IMR-90 (cell line): ENCODE measurements at regions not wholly inside any gene's neighbourhood (a gene's known extent, or its start where the extent isn't known, plus 50 kb on each side); places are given as distances from the start of the nearest gene placed in this dataset.

Experiments used
- ATAC-seq: fragments of 200-7000 bp; cut with Tn5 transposase; 2 replicates; pipeline ENCODE4 v1.9.1; 2020; ENCODE audit warnings: low read depth, mild to moderate bottlenecking, moderate library complexity
- BruUV-seq: library from RNA; stranded (reverse); fragments of 400-500 nt; replicated peaks from 2 replicates; lab custom pipeline; 2021; lab: Mats Ljungman, UMichigan
- CTCF ChIA-PET: fragments of 300-600 bp; formaldehyde crosslinking; extraction: SDS; loops from one replicate; lab custom pipeline; 2021; ENCODE audit warnings: antibody characterized with exemption; lab: Yijun Ruan, JAX
- POLR2A ChIA-PET: fragments of 300-600 bp; sonication (Branson Sonifier 250); formaldehyde crosslinking; loops from one replicate; lab custom pipeline; 2022; ENCODE audit warnings: antibody characterized with exemption; ENCODE audit not compliant: unreplicated experiment; lab: Charles Lee
- DNase-seq: peaks from one replicate; pipeline ENCODE4 v3.0.0; 2013
- H2AFZ ChIP-seq: replicated peaks from 2 replicates; pipeline ENCODE3; 2013; ENCODE audit warnings: low read length, mild to moderate bottlenecking; ENCODE audit not compliant: poor library complexity
- H2AK5ac ChIP-seq: 2 replicates; pipeline ENCODE4 v1.6.1; 2013; ENCODE audit warnings: low read depth, low read length, inconsistent platforms
- H2AK9ac ChIP-seq: replicated peaks from 2 replicates; pipeline ENCODE3; 2013; ENCODE audit warnings: mild to moderate bottlenecking, low read depth, low read length, moderate library complexity; ENCODE audit not compliant: poor library complexity
- H2BK120ac ChIP-seq: 2 replicates; pipeline ENCODE4 v1.6.1; 2013; ENCODE audit warnings: low read depth, low read length, inconsistent platforms
- H2BK15ac ChIP-seq: 3 replicates; pipeline ENCODE4 v1.6.1; 2013; ENCODE audit warnings: low read depth, low read length, inconsistent platforms
- H2BK20ac ChIP-seq: 2 replicates; pipeline ENCODE4 v1.6.1; 2013; ENCODE audit warnings: low read depth, mild to moderate bottlenecking, inconsistent platforms, low read length, moderate library complexity
- H2BK5ac ChIP-seq: 2 replicates; pipeline ENCODE4 v1.6.1; 2013; ENCODE audit warnings: mild to moderate bottlenecking, low read depth, low read length, inconsistent platforms; ENCODE audit not compliant: poor library complexity, severe bottlenecking
- H3K14ac ChIP-seq: replicated peaks from 2 replicates; pipeline ENCODE4 v1.6.1; 2013; ENCODE audit warnings: low read depth, low read length, inconsistent platforms
- H3K18ac ChIP-seq: 2 replicates; pipeline ENCODE4 v1.6.1; 2013; ENCODE audit warnings: low read depth, low read length, control low read depth
- H3K23ac ChIP-seq: 2 replicates; pipeline ENCODE4 v1.6.1; 2013; ENCODE audit warnings: low read depth, low read length, inconsistent platforms
- H3K27ac ChIP-seq: 2 replicates; pipeline ENCODE4 v1.5.1; 2013; ENCODE audit warnings: mild to moderate bottlenecking, control low read depth, low read length; ENCODE audit not compliant: insufficient read depth
- H3K27me3 ChIP-seq: 2 replicates; pipeline ENCODE4 v1.6.1; 2013; ENCODE audit warnings: low read length; ENCODE audit not compliant: control insufficient read depth, insufficient read depth
- H3K36me3 ChIP-seq: 2 replicates; pipeline ENCODE4 v1.6.1; 2013; ENCODE audit warnings: low read length, mixed read lengths; ENCODE audit not compliant: control insufficient read depth, insufficient read depth
- H3K4ac ChIP-seq: 2 replicates; pipeline ENCODE4 v1.6.1; 2013; ENCODE audit warnings: low read depth, low read length, inconsistent platforms
- H3K4me1 ChIP-seq: 2 replicates; pipeline ENCODE4 v1.6.1; 2013; ENCODE audit warnings: low read length, mixed read lengths; ENCODE audit not compliant: control insufficient read depth, insufficient read depth
- H3K4me2 ChIP-seq: 2 replicates; pipeline ENCODE4 v1.6.1; 2013; ENCODE audit warnings: low read depth, mild to moderate bottlenecking, control low read depth, low read length, moderate library complexity
- H3K4me3 ChIP-seq: 2 replicates; pipeline ENCODE4 v1.5.1; 2013; ENCODE audit warnings: low read depth, mild to moderate bottlenecking, control low read depth, low read length, moderate library complexity; ENCODE audit not compliant: insufficient read depth
- H3K56ac ChIP-seq: 2 replicates; pipeline ENCODE4 v1.6.1; 2013; ENCODE audit warnings: low read length, inconsistent platforms; ENCODE audit not compliant: insufficient read depth; ENCODE audit errors: extremely low read depth
- H3K79me1 ChIP-seq, 2 experiments: 2 replicates each; pipeline ENCODE4 v1.6.1; 2013; ENCODE audit warnings: low read length in 2 of 2, inconsistent platforms in 1 of 2, low read depth in 1 of 2
- H3K9ac ChIP-seq: 2 replicates; pipeline ENCODE4 v1.6.1; 2013; ENCODE audit warnings: low read depth, low read length, control low read depth
- H3K9me1 ChIP-seq: 2 replicates; pipeline ENCODE4 v1.6.1; 2013; ENCODE audit warnings: low read length, inconsistent platforms; ENCODE audit not compliant: insufficient read depth
- H3K9me3 ChIP-seq: 2 replicates; pipeline ENCODE4 v1.6.1; 2013; ENCODE audit warnings: low read length; ENCODE audit not compliant: control insufficient read depth, insufficient read depth
- H4K20me1 ChIP-seq: 2 replicates; pipeline ENCODE4 v1.6.1; 2013; ENCODE audit warnings: low read length, inconsistent platforms; ENCODE audit not compliant: insufficient read depth
- H4K5ac ChIP-seq: 2 replicates; pipeline ENCODE4 v1.6.1; 2013; ENCODE audit warnings: mild to moderate bottlenecking, low read depth, low read length, control low read depth
- H4K8ac ChIP-seq, 2 experiments: 2 replicates each; pipeline ENCODE4 v1.6.1; 2013; ENCODE audit warnings: low read depth in 2 of 2, low read length in 2 of 2, control low read depth in 1 of 2, inconsistent platforms in 1 of 2
- H4K91ac ChIP-seq: 2 replicates; pipeline ENCODE4 v1.6.1; 2013; ENCODE audit warnings: low read depth, low read length, inconsistent platforms; ENCODE audit not compliant: insufficient read depth
- BHLHE40 ChIP-seq: fragments of 150-350 bp; IDR thresholded peaks from 2 replicates; pipeline ENCODE4 v1.6.1; 2016; ENCODE audit warnings: mild to moderate bottlenecking, low read depth, low read length
- CHD1 ChIP-seq: IDR thresholded peaks from 2 replicates; pipeline ENCODE4 v1.6.1; 2012; ENCODE audit warnings: low read depth, low read length, improper control_type of control experiment
- MAFK ChIP-seq: IDR thresholded peaks from 2 replicates; pipeline ENCODE4 v1.6.1; 2012; ENCODE audit warnings: low read depth, low read length, improper control_type of control experiment
- MAZ ChIP-seq: IDR thresholded peaks from 2 replicates; pipeline ENCODE4 v1.6.1; 2012; ENCODE audit warnings: low read depth, mild to moderate bottlenecking, low read length, improper control_type of control experiment, moderate library complexity, borderline replicate concordance
- MXI1 ChIP-seq: IDR thresholded peaks from 2 replicates; pipeline ENCODE4 v1.6.1; 2012; ENCODE audit warnings: low read depth, mild to moderate bottlenecking, low read length, moderate library complexity, borderline replicate concordance
- NFE2L2 ChIP-seq: fragments of 150-350 bp; IDR thresholded peaks from 2 replicates; pipeline ENCODE4 v1.6.1; 2016; ENCODE audit warnings: low read depth, mild to moderate bottlenecking, low read length
- POLR2A ChIP-seq: IDR thresholded peaks from 2 replicates; pipeline ENCODE4 v1.6.1; 2012; ENCODE audit warnings: mild to moderate bottlenecking, low read depth, low read length
- RAD21 ChIP-seq: IDR thresholded peaks from 2 replicates; pipeline ENCODE4 v1.6.1; 2012; ENCODE audit warnings: low read length, improper control_type of control experiment
- RCOR1 ChIP-seq: IDR thresholded peaks from 2 replicates; pipeline ENCODE4 v1.6.1; 2012; ENCODE audit warnings: mild to moderate bottlenecking, low read length, improper control_type of control experiment; ENCODE audit not compliant: insufficient replicate concordance
- RFX5 ChIP-seq: IDR thresholded peaks from 2 replicates; pipeline ENCODE4 v1.8.0; 2012; ENCODE audit warnings: low read depth, mild to moderate bottlenecking, low read length, moderate library complexity
- SMC3 ChIP-seq: fragments of 150-350 bp; IDR thresholded peaks from 2 replicates; pipeline ENCODE4 v1.6.1; 2016; ENCODE audit warnings: low read depth, mild to moderate bottlenecking, antibody characterized with exemption, low read length, moderate library complexity
- WGBS, 2 experiments: methylation state at CpG; one replicate each; pipeline versions ENCODE4 v1.1.5 to v1.1.7; 2013; ENCODE audit warnings: missing lambda C conversion rate in 2 of 2; ENCODE audit not compliant: insufficient read length in 1 of 2; ENCODE audit errors: extremely low coverage in 2 of 2; 5-methylcytosine and 5-hydroxymethylcytosine counted together
- dilution Hi-C: fragments of 300-500 bp; cut with HindIII; formaldehyde crosslinking; loops from one replicate; pipeline ENCODE4 v1.14.3; 2018; ENCODE audit warnings: low sequenced_read_pairs; ENCODE audit not compliant: unreplicated experiment
- in situ Hi-C: fragments of 300-500 bp; cut with MboI; formaldehyde crosslinking; loops from 3 replicates; pipeline ENCODE4 v1.14.3; 2019; ENCODE audit warnings: low sequenced_read_pairs, inconsistent platforms, mixed read lengths
- intact Hi-C: fragments of 100-400 bp; cut with micrococcal nuclease; formaldehyde crosslinking; loops from 2 replicates; pipeline ENCODE4 v1.10.0; 2022
- TF ChIP-seq, protein P1 (sequence below): conservative IDR thresholded peaks from 2 replicates; pipeline ENCODE4 v1.5.1; 2012; ENCODE audit warnings: mild to moderate bottlenecking, low read depth, low read length, improper control_type of control experiment

DNA sequence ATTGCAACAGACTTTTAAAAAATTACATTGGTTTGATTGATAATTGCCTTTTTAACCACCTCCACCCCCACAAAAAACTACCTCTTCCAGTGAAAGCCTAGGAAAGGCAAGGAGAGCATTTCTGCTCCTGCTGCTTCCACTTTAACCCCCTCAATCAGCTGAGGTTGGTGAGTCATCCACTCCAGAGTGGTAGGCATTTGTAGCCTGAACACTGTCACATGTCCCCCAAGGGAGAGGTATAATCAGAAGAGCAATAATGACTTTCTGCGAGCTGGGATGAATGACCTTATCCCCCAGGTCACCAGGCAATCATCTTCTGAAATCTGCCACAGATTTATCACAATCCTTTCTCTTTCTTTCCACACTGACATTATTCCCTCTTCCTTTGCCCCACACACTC lies 126.6 kb upstream of the CAMK1G start:
- Histone ChIP-seq H3K27me3 (no peaks in the 10 kb centered on the region), H3K23ac (no peak overlapping the region), H3K79me1 (no peaks in the 10 kb centered on the region), H2AK5ac (no peak overlapping the region), H3K4me1 (no peaks in the 10 kb centered on the region), H3K4me3 (no peak overlapping the region), H3K9ac (no peak overlapping the region), H3K18ac (no peak overlapping the region), H4K20me1 (no peaks in the 10 kb centered on the region), H3K36me3 (no peaks in the 10 kb centered on the region), H3K56ac (no peak overlapping the region), H2BK5ac (no peak overlapping the region), H3K27ac (no peak overlapping the region), H2AK9ac (no peak overlapping the region), H3K4ac (no peak overlapping the region), H3K9me1 (no peaks in the 10 kb centered on the region), H2BK120ac (no peak overlapping the region), H4K5ac (no peak overlapping the region), H4K91ac (no peak overlapping the region), H3K14ac (no peak overlapping the region), H4K8ac (no peak overlapping the region), H3K9me3 (no peaks in the 10 kb centered on the region), H3K4me2 (no peak overlapping the region), H2AFZ (no peak overlapping the region), H2BK15ac (no peak overlapping the region), H2BK20ac (no peak overlapping the region)
- BruUV-seq: no TSS peak
- ChIA-PET CTCF (no interaction called here), POLR2A (no interaction called here)
- intact Hi-C loops: no loop called here
- ATAC-seq (no peak), DNase-seq (no peak)
- in situ Hi-C loops: no loop called here
- dilution Hi-C loops: no loop called here
- no CpG with 5 or more reads among the region's 1 CpG for WGBS, 2 experiments
- no peak for TF ChIP-seq NFE2L2
- TF ChIP-seq MAZ: no peak
- TF ChIP-seq RAD21: no peak
- TF ChIP-seq SMC3: no peak
- TF ChIP-seq CHD1: no peak
- TF ChIP-seq, protein P1, sequence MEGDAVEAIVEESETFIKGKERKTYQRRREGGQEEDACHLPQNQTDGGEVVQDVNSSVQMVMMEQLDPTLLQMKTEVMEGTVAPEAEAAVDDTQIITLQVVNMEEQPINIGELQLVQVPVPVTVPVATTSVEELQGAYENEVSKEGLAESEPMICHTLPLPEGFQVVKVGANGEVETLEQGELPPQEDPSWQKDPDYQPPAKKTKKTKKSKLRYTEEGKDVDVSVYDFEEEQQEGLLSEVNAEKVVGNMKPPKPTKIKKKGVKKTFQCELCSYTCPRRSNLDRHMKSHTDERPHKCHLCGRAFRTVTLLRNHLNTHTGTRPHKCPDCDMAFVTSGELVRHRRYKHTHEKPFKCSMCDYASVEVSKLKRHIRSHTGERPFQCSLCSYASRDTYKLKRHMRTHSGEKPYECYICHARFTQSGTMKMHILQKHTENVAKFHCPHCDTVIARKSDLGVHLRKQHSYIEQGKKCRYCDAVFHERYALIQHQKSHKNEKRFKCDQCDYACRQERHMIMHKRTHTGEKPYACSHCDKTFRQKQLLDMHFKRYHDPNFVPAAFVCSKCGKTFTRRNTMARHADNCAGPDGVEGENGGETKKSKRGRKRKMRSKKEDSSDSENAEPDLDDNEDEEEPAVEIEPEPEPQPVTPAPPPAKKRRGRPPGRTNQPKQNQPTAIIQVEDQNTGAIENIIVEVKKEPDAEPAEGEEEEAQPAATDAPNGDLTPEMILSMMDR: no peak
- TF ChIP-seq MAFK: no peak
- no peak for TF ChIP-seq RCOR1
- no peak for TF ChIP-seq MXI1
- no peak for TF ChIP-seq RFX5
- no peak for TF ChIP-seq POLR2A
- TF ChIP-seq BHLHE40: no peak
